ENCODE measurements at regions not wholly inside any gene's neighbourhood (a gene's known extent, or its start where the extent isn't known, plus 50 kb on each side); places are given as distances from the start of the nearest gene placed in this dataset.

DNA sequence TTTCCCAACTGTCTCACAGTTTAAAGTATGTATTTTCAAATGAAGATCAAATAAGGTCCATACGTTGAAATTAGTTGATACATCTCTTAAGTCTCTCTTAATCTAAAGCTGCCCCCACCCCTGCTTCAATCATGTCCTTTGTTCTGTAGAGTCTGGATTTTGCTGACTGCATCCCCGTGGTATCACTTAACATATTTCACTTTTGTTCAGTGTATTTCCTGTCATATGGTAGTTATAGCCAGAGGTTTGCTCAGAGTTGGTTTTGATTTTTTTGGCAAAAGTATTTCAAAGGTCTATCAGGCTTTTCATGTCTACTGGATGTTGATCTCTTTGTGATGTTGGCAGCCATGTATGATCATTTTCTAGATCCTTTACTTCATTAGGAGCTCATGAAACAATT lies 54.4 kb upstream of the ARID5B start:
- TF ChIP-seq, protein P1, sequence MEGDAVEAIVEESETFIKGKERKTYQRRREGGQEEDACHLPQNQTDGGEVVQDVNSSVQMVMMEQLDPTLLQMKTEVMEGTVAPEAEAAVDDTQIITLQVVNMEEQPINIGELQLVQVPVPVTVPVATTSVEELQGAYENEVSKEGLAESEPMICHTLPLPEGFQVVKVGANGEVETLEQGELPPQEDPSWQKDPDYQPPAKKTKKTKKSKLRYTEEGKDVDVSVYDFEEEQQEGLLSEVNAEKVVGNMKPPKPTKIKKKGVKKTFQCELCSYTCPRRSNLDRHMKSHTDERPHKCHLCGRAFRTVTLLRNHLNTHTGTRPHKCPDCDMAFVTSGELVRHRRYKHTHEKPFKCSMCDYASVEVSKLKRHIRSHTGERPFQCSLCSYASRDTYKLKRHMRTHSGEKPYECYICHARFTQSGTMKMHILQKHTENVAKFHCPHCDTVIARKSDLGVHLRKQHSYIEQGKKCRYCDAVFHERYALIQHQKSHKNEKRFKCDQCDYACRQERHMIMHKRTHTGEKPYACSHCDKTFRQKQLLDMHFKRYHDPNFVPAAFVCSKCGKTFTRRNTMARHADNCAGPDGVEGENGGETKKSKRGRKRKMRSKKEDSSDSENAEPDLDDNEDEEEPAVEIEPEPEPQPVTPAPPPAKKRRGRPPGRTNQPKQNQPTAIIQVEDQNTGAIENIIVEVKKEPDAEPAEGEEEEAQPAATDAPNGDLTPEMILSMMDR (IDR thresholded peaks at IDR 0.05) = no peak
- no peak for TF ChIP-seq POLR2A (IDR thresholded peaks at IDR 0.05)

All from right lobe of liver (tissue), 4 donors.